Trophoblast cell (in vitro differentiated cells and primary cell): ENCODE measurements at regions not wholly inside any gene's neighbourhood (a gene's known extent, or its start where the extent isn't known, plus 50 kb on each side); places are given as distances from the start of the nearest gene placed in this dataset.

ENCODE experiments used
- DNase-seq, 2 donors: peaks; one replicate each; pipeline ENCODE4 v3.0.0-alpha.2; 2016
- H2AFZ ChIP-seq: 2 replicates; pipeline ENCODE4 v1.6.1; 2013; ENCODE audit warnings: low read length, moderate library complexity, mild to moderate bottlenecking; ENCODE audit not compliant: insufficient read depth, poor library complexity
- H2AK5ac ChIP-seq: 2 replicates; pipeline ENCODE4 v1.6.1; 2013; ENCODE audit warnings: mild to moderate bottlenecking, low read length
- H2BK120ac ChIP-seq: 2 replicates; pipeline ENCODE4 v1.6.1; 2013; ENCODE audit warnings: low read length, mild to moderate bottlenecking, moderate library complexity; ENCODE audit not compliant: insufficient read depth, poor library complexity
- H2BK12ac ChIP-seq: 2 replicates; pipeline ENCODE4 v1.6.1; 2013; ENCODE audit warnings: mild to moderate bottlenecking, low read length, moderate library complexity
- H2BK5ac ChIP-seq: 2 replicates; pipeline ENCODE4 v1.6.1; 2013; ENCODE audit warnings: low read length, low read depth, moderate library complexity, mild to moderate bottlenecking; ENCODE audit not compliant: poor library complexity
- H3K14ac ChIP-seq: 2 replicates; pipeline ENCODE4 v1.6.1; 2013; ENCODE audit warnings: mild to moderate bottlenecking, low read length
- H3K18ac ChIP-seq: 2 replicates; pipeline ENCODE4 v1.6.1; 2013; ENCODE audit warnings: mild to moderate bottlenecking, low read length
- H3K23ac ChIP-seq: 2 replicates; pipeline ENCODE4 v1.6.1; 2013; ENCODE audit warnings: low read length
- H3K27ac ChIP-seq: 2 replicates; pipeline ENCODE4 v1.5.1; 2013; ENCODE audit warnings: low read depth, mild to moderate bottlenecking, inconsistent platforms, low read length, moderate library complexity
- H3K27me3 ChIP-seq: 2 replicates; pipeline ENCODE4 v1.6.1; 2013; ENCODE audit warnings: inconsistent platforms, mild to moderate bottlenecking, low read length, moderate library complexity; ENCODE audit not compliant: insufficient read depth
- H3K36me3 ChIP-seq, 2 experiments: 1 replicate in 1 of 2; 2 replicates in 1 of 2; pipeline ENCODE4 v1.6.1; 2013; ENCODE audit warnings: low read length in 2 of 2, mild to moderate bottlenecking in 2 of 2, moderate library complexity in 1 of 2; ENCODE audit not compliant: insufficient read depth in 2 of 2, control insufficient read depth in 1 of 2
- H3K4ac ChIP-seq: 2 replicates; pipeline ENCODE4 v1.6.1; 2013; ENCODE audit warnings: low read depth, mild to moderate bottlenecking, low read length, moderate library complexity
- H3K4me1 ChIP-seq, 2 experiments: 1 replicate in 1 of 2; 2 replicates in 1 of 2; pipeline ENCODE4 v1.6.1; 2013; ENCODE audit warnings: low read length in 2 of 2, mild to moderate bottlenecking in 2 of 2, moderate library complexity in 1 of 2; ENCODE audit not compliant: insufficient read depth in 2 of 2, control insufficient read depth in 1 of 2
- H3K4me2 ChIP-seq: 2 replicates; pipeline ENCODE4 v1.6.1; 2013; ENCODE audit warnings: inconsistent platforms, mild to moderate bottlenecking, low read length, moderate library complexity
- H3K4me3 ChIP-seq: 2 replicates; pipeline ENCODE4 v1.5.1; 2013; ENCODE audit warnings: mild to moderate bottlenecking, low read depth, low read length, inconsistent platforms
- H3K79me1 ChIP-seq: one replicate; pipeline ENCODE4 v1.6.1; 2013; ENCODE audit warnings: low read length
- H3K79me2 ChIP-seq: 2 replicates; pipeline ENCODE4 v1.6.1; 2013; ENCODE audit warnings: low read length, mild to moderate bottlenecking; ENCODE audit not compliant: control insufficient read depth, insufficient read depth, poor library complexity
- H3K9ac ChIP-seq: 2 replicates; pipeline ENCODE4 v1.6.1; 2013; ENCODE audit warnings: mild to moderate bottlenecking, low read length
- H3K9me3 ChIP-seq: 2 replicates; pipeline ENCODE4 v1.6.1; 2013; ENCODE audit warnings: low read depth, mild to moderate bottlenecking, control low read depth, inconsistent platforms, low read length; ENCODE audit not compliant: insufficient read depth
- H4K12ac ChIP-seq: 2 replicates; pipeline ENCODE4 v1.6.1; 2013; ENCODE audit warnings: low read depth, mild to moderate bottlenecking, low read length, moderate library complexity
- H4K8ac ChIP-seq: 2 replicates; pipeline ENCODE4 v1.6.1; 2013; ENCODE audit warnings: low read depth, mild to moderate bottlenecking, low read length, moderate library complexity
- H4K91ac ChIP-seq: one replicate; pipeline ENCODE4 v1.6.1; 2013; ENCODE audit warnings: low read depth, mild to moderate bottlenecking, low read length, moderate library complexity
- WGBS: extraction: QIAGEN DNeasy Blood & Tissue Kit; methylation state at CpG from one replicate; pipeline ENCODE4 v1.1.7; 2013; ENCODE audit warnings: missing lambda C conversion rate; ENCODE audit not compliant: insufficient read length, insufficient coverage; ENCODE audit errors: extremely low coverage; 5-methylcytosine and 5-hydroxymethylcytosine counted together

GRCh38 chr18:39113790-39114189, 1548.2 kb upstream of the CELF4 start:
- no peak overlapping the region for H2BK120ac ChIP-seq
- no peak overlapping the region for H3K18ac ChIP-seq
- H2AFZ ChIP-seq = no peak overlapping the region
- H3K4me3 ChIP-seq = no peak overlapping the region
- no peaks in the 10 kb centered on the region for H3K9me3 ChIP-seq
- no peaks in the 10 kb centered on the region for H3K27me3 ChIP-seq
- no peaks in the 10 kb centered on the region for H3K79me1 ChIP-seq
- no peak overlapping the region for H3K14ac ChIP-seq
- H3K4me1 ChIP-seq = no peaks in the 10 kb centered on the region
- no peak overlapping the region for H2BK12ac ChIP-seq
- H3K27ac ChIP-seq = no peak overlapping the region
- no peak overlapping the region for H4K12ac ChIP-seq
- no peak overlapping the region for H2BK5ac ChIP-seq
- no peak overlapping the region for H4K91ac ChIP-seq
- no peak overlapping the region for H3K23ac ChIP-seq
- WGBS = no CpG with 5 or more reads among the region's 1 CpG
- no peaks in the 10 kb centered on the region for H3K79me2 ChIP-seq
- H3K36me3 ChIP-seq = no peaks in the 10 kb centered on the region
- H3K9ac ChIP-seq = no peak overlapping the region
- DNase-seq = no peak
- H3K4ac ChIP-seq = no peak overlapping the region
- no peak overlapping the region for H4K8ac ChIP-seq
- no peak overlapping the region for H3K4me2 ChIP-seq
- H2AK5ac ChIP-seq = no peak overlapping the region

- Histone ChIP-seq H3K27me3 (no peaks in the 10 kb centered on the region), H3K4me1 (no peaks in the 10 kb centered on the region), H2AFZ (no peak overlapping the region), H2BK12ac (no peak overlapping the region), H2BK5ac (no peak overlapping the region), H3K27ac (no peak overlapping the region), H3K4ac (no peak overlapping the region), H3K79me2 (no peaks in the 10 kb centered on the region), H3K14ac (no peak overlapping the region), H3K4me3 (no peak overlapping the region), H4K12ac (no peak overlapping the region), H4K8ac (no peak overlapping the region), H3K79me1 (no peaks in the 10 kb centered on the region), H2AK5ac (no peak overlapping the region), H3K23ac (no peak overlapping the region), H2BK120ac (no peak overlapping the region), H3K18ac (no peak overlapping the region), H3K9me3 (no peaks in the 10 kb centered on the region), H3K36me3 (no peaks in the 10 kb centered on the region), H3K4me2 (no peak overlapping the region), H4K91ac (no peak overlapping the region), H3K9ac (no peak overlapping the region)
- peak; percentile 0 to 37 for DNase-seq
- WGBS = no CpG with 5 or more reads among the region's 4 CpGs
Observed at GRCh38 chr18:39105104-39105503, 1539.5 kb upstream of the CELF4 start.

- Histone ChIP-seq H3K27ac (no peak overlapping the region), H3K79me2 (no peaks in the 10 kb centered on the region), H4K91ac (no peak overlapping the region), H2BK120ac (no peak overlapping the region), H3K36me3 (no peaks in the 10 kb centered on the region), H3K9me3 (no peaks in the 10 kb centered on the region), H4K12ac (no peak overlapping the region), H3K4me1 (no peaks in the 10 kb centered on the region), H2BK5ac (no peak overlapping the region), H2AK5ac (no peak overlapping the region), H3K4me2 (no peak overlapping the region), H3K23ac (no peak overlapping the region), H3K27me3 (no peaks in the 10 kb centered on the region), H3K14ac (no peak overlapping the region), H2BK12ac (no peak overlapping the region), H3K4ac (no peak overlapping the region), H3K79me1 (no peaks in the 10 kb centered on the region), H3K9ac (no peak overlapping the region), H4K8ac (no peak overlapping the region), H2AFZ (no peak overlapping the region), H3K4me3 (no peak overlapping the region), H3K18ac (no peak overlapping the region)
- no peak for DNase-seq
- WGBS = no CpG with 5 or more reads among the region's 3 CpGs
Observed at GRCh38 chr18:39072970-39073369, 1507.4 kb upstream of the CELF4 start.

- no peak overlapping the region for H3K27ac ChIP-seq
- H2BK12ac ChIP-seq = no peak overlapping the region
- H3K9ac ChIP-seq = no peak overlapping the region
- H3K23ac ChIP-seq = no peak overlapping the region
- no peak overlapping the region for H3K4ac ChIP-seq
- H3K4me3 ChIP-seq = no peak overlapping the region
- H3K9me3 ChIP-seq = no peaks in the 10 kb centered on the region
- no peak overlapping the region for H2BK5ac ChIP-seq
- no peaks in the 10 kb centered on the region for H3K4me1 ChIP-seq
- no peak overlapping the region for H4K12ac ChIP-seq
- no peak overlapping the region for H2AK5ac ChIP-seq
- no peak overlapping the region for H2BK120ac ChIP-seq
- no peak overlapping the region for H4K8ac ChIP-seq
- WGBS = no CpG with 5 or more reads among the region's 1 CpG
- no peaks in the 10 kb centered on the region for H3K79me1 ChIP-seq
- no peak overlapping the region for H3K4me2 ChIP-seq
- no peak overlapping the region for H2AFZ ChIP-seq
- H3K14ac ChIP-seq = no peak overlapping the region
- no peaks in the 10 kb centered on the region for H3K27me3 ChIP-seq
- DNase-seq = no peak
- no peak overlapping the region for H3K18ac ChIP-seq
- H3K36me3 ChIP-seq = no peaks in the 10 kb centered on the region
- no peaks in the 10 kb centered on the region for H3K79me2 ChIP-seq
- H4K91ac ChIP-seq = no peak overlapping the region
Observed at GRCh38 chr18:39062426-39062825, 1496.8 kb upstream of the CELF4 start.
